Hepatocyte (in vitro differentiated cells): ENCODE measurements at regions not wholly inside any gene's neighbourhood (a gene's known extent, or its start where the extent isn't known, plus 50 kb on each side); places are given as distances from the start of the nearest gene placed in this dataset.

ENCODE experiments used
- CTCF ChIP-seq: fragments of 200-600 bp; sonication (generic); IDR thresholded peaks from 2 replicates; pipeline ENCODE4 v1.5.1; 2016; ENCODE audit warnings: antibody characterized with exemption, mild to moderate bottlenecking; ENCODE audit not compliant: poor library complexity
- EZH2 ChIP-seq: fragments of 200-600 bp; sonication (generic); IDR thresholded peaks from 2 replicates; pipeline ENCODE4 v1.6.1; 2016; ENCODE audit warnings: antibody characterized with exemption, mild to moderate bottlenecking, borderline replicate concordance
- EZH2phosphoT487 ChIP-seq: fragments of 200-600 bp; sonication (generic); IDR thresholded peaks from one replicate; pipeline ENCODE4 v1.6.1; 2018; ENCODE audit warnings: antibody characterized with exemption, mild to moderate bottlenecking, low read depth, moderate library complexity; ENCODE audit not compliant: unreplicated experiment, severe bottlenecking

GRCh38 chr4:167779280-167779679 lies 313.1 kb upstream of the ANXA10 start:
- TF ChIP-seq CTCF (no peak), EZH2 (no peak), EZH2phosphoT487 (no peak)
